ENCODE measurements at regions not wholly inside any gene's neighbourhood (a gene's known extent, or its start where the extent isn't known, plus 50 kb on each side); places are given as distances from the start of the nearest gene placed in this dataset.

- TF ChIP-seq SIX4 (CRISPR knock-in tag; IDR thresholded peaks at IDR 0.05) (no peak), FOSL1 (CRISPR knock-in tag; IDR thresholded peaks at IDR 0.05; ENCODE audit: borderline replicate concordance) (no peak), MATR3 (CRISPR knock-in tag; IDR thresholded peaks at IDR 0.05) (no peak), MEIS1 (CRISPR knock-in tag; IDR thresholded peaks at IDR 0.05; ENCODE audit: borderline replicate concordance) (0 out of 2 replicates have a peak, but pooled peaks have one; percentile 58), STAT5B (CRISPR knock-in tag; IDR thresholded peaks at IDR 0.05) (no peak), ZKSCAN8 (CRISPR knock-in tag; IDR thresholded peaks at IDR 0.05; ENCODE audit: borderline replicate concordance) (no peak), ZNF512B (CRISPR knock-in tag; IDR thresholded peaks at IDR 0.05; ENCODE audit: borderline replicate concordance) (0 out of 2 replicates have a peak, but pooled peaks have one; percentile 36), ZNF350 (CRISPR knock-in tag; IDR thresholded peaks at IDR 0.05; ENCODE audit: borderline replicate concordance, low read depth) (peak; percentile 70; the same call in 1 of the 2 replicates), HOXA5 (CRISPR knock-in tag; IDR thresholded peaks at IDR 0.05) (no peak; the same call in 1 of the 2 replicates), ZNF34 (CRISPR knock-in tag; IDR thresholded peaks at IDR 0.05; ENCODE audit: borderline replicate concordance) (0 out of 2 replicates have a peak, but pooled peaks have one; percentile 73), ZNF251 (CRISPR knock-in tag; IDR thresholded peaks at IDR 0.05) (no peak), ARNTL (CRISPR knock-in tag; IDR thresholded peaks at IDR 0.05) (peak; percentile 39; the same call in 1 of the 2 replicates), PCBP2 (optimal IDR thresholded peaks at IDR 0.05; ENCODE audit: low read depth, low read length, poor library complexity, severe bottlenecking) (no peak), HNRNPLL (IDR thresholded peaks at IDR 0.05; ENCODE audit: low read depth, low read length, poor library complexity, severe bottlenecking) (peak; percentile 59), CREM (IDR thresholded peaks at IDR 0.05) (no peak), CREM (CRISPR knock-in tag; IDR thresholded peaks at IDR 0.05) (no peak), TGIF2 (CRISPR knock-in tag; IDR thresholded peaks at IDR 0.05) (no peak), DNMT3B (CRISPR knock-in tag; conservative IDR thresholded peaks at IDR 0.05) (no peak), SUZ12 (IDR thresholded peaks at IDR 0.05; ENCODE audit: low read depth, low read length) (no peak), ZC3H13 (CRISPR knock-in tag; IDR thresholded peaks at IDR 0.05) (no peak), YY1 (IDR thresholded peaks at IDR 0.05; ENCODE audit: insufficient read depth, insufficient replicate concordance, low read depth, low read length) (no peak), CBX5 (CRISPR knock-in tag; IDR thresholded peaks at IDR 0.05; ENCODE audit: borderline replicate concordance) (no peak), ZNF441 (CRISPR knock-in tag; IDR thresholded peaks at IDR 0.05; ENCODE audit: borderline replicate concordance) (0 out of 2 replicates have a peak, but pooled peaks have one; percentile 26), FOXJ3 (CRISPR knock-in tag; IDR thresholded peaks at IDR 0.05; ENCODE audit: borderline replicate concordance) (no peak), ZZZ3 (CRISPR knock-in tag; IDR thresholded peaks at IDR 0.05; ENCODE audit: borderline replicate concordance) (no peak), KMT2A (CRISPR knock-in tag; IDR thresholded peaks at IDR 0.05) (peak; percentile 42; the same call in 1 of the 2 replicates), MLX (CRISPR knock-in tag; IDR thresholded peaks at IDR 0.05) (0 out of 2 replicates have a peak, but pooled peaks have one; percentile 36), ELF4 (CRISPR knock-in tag; IDR thresholded peaks at IDR 0.05; ENCODE audit: borderline replicate concordance) (no peak), MIXL1 (CRISPR knock-in tag; IDR thresholded peaks at IDR 0.05) (no peak), DR1 (CRISPR knock-in tag; IDR thresholded peaks at IDR 0.05) (no peak)
Measured at GRCh38 chr2:64767670-64768468, 114.2 kb upstream of the SERTAD2 start (continued).

All from HepG2 (cell line).